IMR-90 (cell line): ENCODE measurements at regions not wholly inside any gene's neighbourhood (a gene's known extent, or its start where the extent isn't known, plus 50 kb on each side); places are given as distances from the start of the nearest gene placed in this dataset.

Experiments
- CEBPB ChIP-seq: IDR thresholded peaks from 2 replicates; pipeline ENCODE4 v1.6.1; 2012; ENCODE audit warnings: low read depth, low read length, improper control_type of control experiment
- CHD1 ChIP-seq: IDR thresholded peaks from 2 replicates; pipeline ENCODE4 v1.6.1; 2012; ENCODE audit warnings: low read depth, low read length, improper control_type of control experiment
- CTCF ChIP-seq: conservative IDR thresholded peaks from 2 replicates; pipeline ENCODE4 v1.5.1; 2012; ENCODE audit warnings: mild to moderate bottlenecking, low read depth, low read length, improper control_type of control experiment
- ELK1 ChIP-seq: fragments of 150-350 bp; IDR thresholded peaks from 2 replicates; pipeline ENCODE4 v1.6.1; 2016; ENCODE audit warnings: low read depth, mild to moderate bottlenecking, low read length, moderate library complexity, borderline replicate concordance
- MAZ ChIP-seq: IDR thresholded peaks from 2 replicates; pipeline ENCODE4 v1.6.1; 2012; ENCODE audit warnings: low read depth, mild to moderate bottlenecking, low read length, improper control_type of control experiment, moderate library complexity, borderline replicate concordance
- MXI1 ChIP-seq: IDR thresholded peaks from 2 replicates; pipeline ENCODE4 v1.6.1; 2012; ENCODE audit warnings: low read depth, mild to moderate bottlenecking, low read length, moderate library complexity, borderline replicate concordance
- NFE2L2 ChIP-seq: fragments of 150-350 bp; IDR thresholded peaks from 2 replicates; pipeline ENCODE4 v1.6.1; 2016; ENCODE audit warnings: low read depth, mild to moderate bottlenecking, low read length
- POLR2A ChIP-seq: IDR thresholded peaks from 2 replicates; pipeline ENCODE4 v1.6.1; 2012; ENCODE audit warnings: mild to moderate bottlenecking, low read depth, low read length
- RAD21 ChIP-seq: IDR thresholded peaks from 2 replicates; pipeline ENCODE4 v1.6.1; 2012; ENCODE audit warnings: low read length, improper control_type of control experiment
- RCOR1 ChIP-seq: IDR thresholded peaks from 2 replicates; pipeline ENCODE4 v1.6.1; 2012; ENCODE audit warnings: mild to moderate bottlenecking, low read length, improper control_type of control experiment; ENCODE audit not compliant: insufficient replicate concordance
- RFX5 ChIP-seq: IDR thresholded peaks from 2 replicates; pipeline ENCODE4 v1.8.0; 2012; ENCODE audit warnings: low read depth, mild to moderate bottlenecking, low read length, moderate library complexity
- TF ChIP-seq, protein P1 (sequence below): fragments of 150-350 bp; IDR thresholded peaks from 2 replicates; pipeline ENCODE4 v1.6.1; 2017; ENCODE audit warnings: mild to moderate bottlenecking, antibody characterized with exemption, low read length, low read depth

- TF ChIP-seq POLR2A (no peak), CTCF (no peak), MXI1 (no peak), RAD21 (no peak), RCOR1 (no peak), CHD1 (no peak), CEBPB (no peak), ELK1 (no peak), RFX5 (no peak), MAZ (no peak), NFE2L2 (no peak)
- TF ChIP-seq, protein P1, sequence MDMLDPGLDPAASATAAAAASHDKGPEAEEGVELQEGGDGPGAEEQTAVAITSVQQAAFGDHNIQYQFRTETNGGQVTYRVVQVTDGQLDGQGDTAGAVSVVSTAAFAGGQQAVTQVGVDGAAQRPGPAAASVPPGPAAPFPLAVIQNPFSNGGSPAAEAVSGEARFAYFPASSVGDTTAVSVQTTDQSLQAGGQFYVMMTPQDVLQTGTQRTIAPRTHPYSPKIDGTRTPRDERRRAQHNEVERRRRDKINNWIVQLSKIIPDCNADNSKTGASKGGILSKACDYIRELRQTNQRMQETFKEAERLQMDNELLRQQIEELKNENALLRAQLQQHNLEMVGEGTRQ = no peak
Observed at GRCh38 chr10:34003561-34003960, 669.1 kb upstream of the NRP1 start.
